Kidney capillary endothelial cell (primary cell): ENCODE measurements at regions not wholly inside any gene's neighbourhood (a gene's known extent, or its start where the extent isn't known, plus 50 kb on each side); places are given as distances from the start of the nearest gene placed in this dataset.

Source experiments
- DNase-seq: peaks from one replicate; pipeline ENCODE4 v3.0.0-alpha.2; 2018; ENCODE audit warnings: low spot score

DNA sequence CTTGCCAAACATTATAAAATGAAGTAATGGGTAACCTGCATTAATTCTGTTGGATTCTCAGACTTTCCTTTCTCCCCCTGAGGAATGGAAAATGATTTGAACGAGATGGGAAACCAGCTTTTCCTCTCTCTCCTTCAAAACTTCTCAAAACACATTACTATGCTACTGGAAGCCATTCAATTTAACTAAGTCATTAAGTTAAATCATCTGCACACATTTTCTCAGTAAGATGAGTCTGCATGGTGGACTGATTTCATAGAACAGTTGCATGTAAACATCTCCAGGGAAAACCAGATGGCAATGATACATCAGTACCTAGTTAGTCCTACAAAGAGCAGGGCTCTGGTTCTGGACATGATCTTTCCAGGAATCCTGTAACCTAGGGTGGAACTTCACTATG lies 59.9 kb downstream of the BMP4 start:
- no peak for DNase-seq

DNA sequence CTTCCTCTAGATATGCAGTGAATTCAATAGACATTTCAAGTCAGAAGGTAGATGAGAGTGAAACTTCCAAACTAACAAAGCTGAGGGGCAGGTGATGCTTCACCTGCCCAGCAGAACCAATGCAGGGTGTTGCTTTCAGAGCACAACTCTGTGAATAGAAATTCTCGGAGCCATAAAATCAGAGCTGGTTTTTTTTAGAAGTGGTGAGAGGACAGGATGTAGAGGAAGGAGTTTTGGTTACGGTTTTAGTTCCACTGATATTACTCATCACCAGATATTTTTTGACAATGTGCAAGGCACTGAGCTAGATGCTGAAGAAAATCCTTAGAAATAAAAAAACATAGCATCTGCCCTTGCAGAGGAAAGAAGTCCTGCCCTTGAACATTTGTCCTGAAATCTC lies 62.2 kb downstream of the BMP4 start:
- no peak for DNase-seq

DNA sequence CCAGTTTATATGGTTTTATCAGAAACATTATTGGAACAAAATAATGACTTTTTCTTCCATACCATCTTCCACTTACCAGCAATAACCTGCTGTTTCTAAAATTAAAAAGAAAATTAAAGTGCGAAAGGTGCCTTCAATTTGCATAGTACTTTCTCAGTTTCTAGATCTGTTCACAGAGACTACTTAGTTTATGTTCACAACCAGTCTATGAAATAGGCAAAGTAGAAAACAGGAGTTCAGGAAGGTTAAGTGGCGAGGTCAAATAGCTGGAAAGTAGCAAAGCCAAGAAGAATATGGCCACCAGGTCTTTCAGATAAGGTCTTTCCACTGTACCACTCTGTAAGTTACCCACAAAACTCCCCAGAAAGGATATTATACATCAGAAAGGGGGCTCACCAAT lies 63.3 kb downstream of the BMP4 start:
- no peak for DNase-seq

- no peak for DNase-seq
Observed at GRCh38 chr14:53890611-53891101, 66.0 kb downstream of the BMP4 start.

GRCh38 chr14:53888535-53889386 lies 67.9 kb downstream of the BMP4 start:
- DNase-seq, result no peak

DNA sequence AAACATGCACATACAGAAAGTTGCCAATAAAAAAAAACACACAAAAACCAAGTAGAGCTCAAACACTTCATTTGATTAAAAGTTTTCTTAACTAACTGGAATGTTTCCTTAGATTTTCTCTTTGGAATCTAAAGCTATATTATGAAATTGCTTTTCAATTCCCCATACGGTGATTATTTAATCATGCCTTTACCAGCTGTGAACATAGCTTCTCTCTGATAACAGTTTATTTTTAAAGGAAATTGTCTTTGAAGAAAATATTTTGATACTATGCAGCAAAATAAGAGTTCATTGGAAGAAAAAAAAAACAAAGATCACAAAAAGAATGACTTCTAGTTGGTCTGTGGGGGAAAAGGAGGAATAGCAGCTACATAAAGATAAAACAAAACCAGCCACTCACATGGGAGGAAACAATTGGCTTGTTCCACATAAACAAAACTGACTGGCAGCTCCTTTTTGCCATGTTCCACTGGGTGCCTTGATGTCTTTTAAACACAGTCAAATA lies 71.4 kb downstream of the BMP4 start:
- DNase-seq, result no peak

DNA sequence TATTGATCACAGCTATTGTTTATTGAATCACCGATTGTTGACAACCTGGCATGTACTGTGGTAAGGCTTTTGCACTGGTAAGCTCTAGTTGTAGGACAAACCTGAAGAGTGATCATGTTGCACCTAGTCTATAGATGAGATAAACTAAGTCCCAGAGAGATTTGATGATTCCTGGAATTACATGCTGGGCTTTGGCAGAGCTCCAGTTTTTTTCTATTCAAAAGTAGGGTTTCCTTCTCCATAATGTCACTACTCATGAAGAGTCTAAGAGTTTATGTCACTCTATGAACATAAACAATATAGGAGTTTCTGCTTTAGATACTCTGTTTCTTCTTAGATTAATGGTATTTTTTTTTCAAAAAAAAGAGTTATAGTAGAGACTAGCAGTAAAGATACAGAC lies 72.0 kb downstream of the BMP4 start:
- no peak for DNase-seq

- DNase-seq, result no peak
Observed at GRCh38 chr14:53883739-53884138, 72.9 kb downstream of the BMP4 start.

- DNase-seq, result no peak
Observed at GRCh38 chr14:53882684-53883083, 73.9 kb downstream of the BMP4 start.

DNA sequence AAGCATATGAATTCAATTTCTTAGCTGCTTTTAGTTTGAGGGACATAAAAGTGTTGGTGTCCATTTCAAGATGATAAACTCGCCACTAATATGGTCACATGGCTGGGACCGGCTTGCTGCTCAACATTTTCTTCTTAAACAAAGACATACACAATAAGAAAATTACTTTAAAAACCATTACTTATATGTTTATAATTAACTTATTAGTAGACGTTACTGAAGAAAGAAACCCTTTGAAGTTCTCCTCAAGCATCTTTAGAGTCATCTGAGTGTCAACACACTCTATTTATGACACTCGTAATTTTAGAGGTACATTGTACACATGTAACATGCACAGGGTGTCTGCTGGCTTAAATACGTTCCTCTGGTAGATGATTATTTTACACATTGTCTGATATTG lies 74.7 kb downstream of the BMP4 start:
- DNase-seq, result no peak

DNA sequence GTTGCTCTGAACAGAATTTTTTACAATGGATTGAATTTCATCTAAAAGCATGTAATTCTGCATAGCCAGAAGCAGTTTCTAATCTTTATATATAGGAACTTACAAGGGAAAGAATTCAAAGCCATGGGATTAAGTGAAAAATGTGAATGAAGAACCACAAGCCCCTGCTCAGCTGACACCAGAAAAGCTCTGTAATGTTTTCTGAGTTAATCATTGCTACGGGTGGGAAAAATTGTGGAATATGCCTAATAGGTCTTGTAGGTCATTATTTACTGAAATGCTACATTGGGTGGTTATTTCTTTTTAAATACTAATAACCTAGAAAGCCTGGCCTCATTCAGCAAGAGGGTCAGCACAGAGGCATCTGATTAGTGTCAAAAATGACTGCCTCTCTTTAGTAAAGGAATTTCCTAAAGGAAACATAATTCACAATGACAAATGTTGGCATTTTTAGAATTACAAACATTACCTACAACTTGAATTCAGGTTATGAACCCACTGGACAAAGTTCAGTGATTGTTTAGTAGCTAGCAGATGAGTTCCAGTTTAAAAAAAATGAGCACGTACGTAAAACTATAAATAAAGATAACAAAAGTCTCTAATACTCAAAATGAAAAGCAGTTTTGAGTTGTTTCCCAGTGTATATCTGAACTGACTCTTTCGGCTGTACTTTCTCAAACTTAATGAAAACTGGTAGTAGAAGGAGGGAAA lies 75.3 kb downstream of the BMP4 start:
- DNase-seq, result peak; percentile 5

DNA sequence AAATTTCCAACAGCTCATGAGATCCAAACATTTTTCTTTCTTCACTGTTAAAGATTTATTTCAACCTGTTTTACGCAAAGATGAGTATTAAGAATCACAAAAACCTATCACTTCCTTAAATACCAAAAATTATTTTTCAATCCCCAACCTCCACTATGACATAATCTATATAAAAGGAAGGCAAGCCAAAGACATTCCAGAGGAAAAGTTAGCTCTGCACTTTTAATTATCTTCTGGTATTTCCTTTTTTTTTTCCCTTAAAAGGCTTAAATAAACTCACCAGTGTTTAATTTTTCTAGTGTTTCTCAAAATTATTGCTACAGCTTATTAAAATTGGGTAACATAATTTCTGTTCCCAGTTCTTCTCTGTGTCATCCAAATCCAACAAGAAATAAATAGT lies 75.9 kb downstream of the BMP4 start:
- DNase-seq, result no peak

DNA sequence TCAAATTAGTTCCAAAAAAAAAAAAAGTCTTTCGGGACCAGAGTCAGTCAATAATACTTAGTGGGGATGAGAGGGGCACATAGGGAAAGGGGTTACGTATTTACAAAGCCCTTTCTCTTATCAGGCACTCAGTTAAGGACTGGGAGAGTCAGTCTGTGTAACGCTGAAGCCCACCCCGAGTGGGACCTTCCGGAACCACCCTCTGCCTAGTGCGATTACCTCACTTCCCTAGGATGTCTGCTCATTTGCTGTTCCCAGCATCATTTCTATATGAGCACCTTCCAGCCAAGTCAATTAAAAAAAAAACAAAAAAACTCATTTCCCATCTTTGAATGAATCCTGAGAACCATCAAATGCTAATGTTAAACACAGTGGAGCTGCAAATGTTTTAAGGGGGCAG lies 76.9 kb downstream of the BMP4 start:
- DNase-seq, result no peak

- DNase-seq, result no peak
Observed at GRCh38 chr14:53879022-53879686, 77.5 kb downstream of the BMP4 start.

- no peak for DNase-seq
Observed at GRCh38 chr14:53875324-53875897, 81.2 kb downstream of the BMP4 start.

DNA sequence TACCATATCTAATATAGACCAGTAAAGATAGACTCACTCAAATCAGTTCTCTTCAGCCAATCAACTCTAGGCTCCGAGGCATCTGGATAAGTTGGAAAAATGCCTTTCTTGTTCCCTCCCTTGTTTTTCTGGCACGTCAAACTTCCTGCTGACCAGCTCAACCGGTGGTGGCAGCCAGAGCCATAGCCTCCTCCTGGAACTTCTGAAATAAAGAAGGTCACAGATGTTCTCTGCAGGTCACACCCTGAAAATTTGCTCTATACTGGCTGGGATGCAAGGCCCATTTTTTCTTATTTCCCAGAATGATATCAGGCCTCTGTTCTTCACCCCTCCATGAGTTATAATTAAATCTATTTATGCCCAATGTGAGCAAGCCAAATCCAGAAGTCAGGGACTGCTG lies 81.9 kb downstream of the BMP4 start:
- DNase-seq, result no peak

GRCh38 chr14:53872681-53873089 lies 83.9 kb downstream of the BMP4 start:
- DNase-seq, result no peak

GRCh38 chr14:53871951-53872350 lies 84.7 kb downstream of the BMP4 start:
- no peak for DNase-seq

GRCh38 chr14:53871011-53871410 lies 85.6 kb downstream of the BMP4 start:
- no peak for DNase-seq

DNA sequence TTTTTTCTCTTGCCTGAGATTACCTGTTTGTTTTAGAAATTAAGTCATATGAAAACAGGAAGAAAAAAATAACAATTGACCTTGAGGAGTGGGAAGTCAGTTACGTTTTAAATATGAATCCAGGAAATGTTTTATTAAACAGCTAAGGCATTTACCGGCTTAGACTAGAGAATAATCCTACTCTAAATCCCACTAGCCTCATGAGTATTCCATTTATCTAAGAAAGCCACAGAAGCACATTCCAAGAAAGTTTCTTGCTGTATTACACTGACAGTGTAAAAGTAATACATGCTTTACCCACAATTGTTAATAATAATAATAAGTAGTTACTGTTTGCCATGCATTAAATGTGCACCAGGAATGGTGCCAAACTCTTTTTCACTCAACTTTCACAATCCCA lies 90.9 kb downstream of the BMP4 start:
- DNase-seq, result no peak

DNA sequence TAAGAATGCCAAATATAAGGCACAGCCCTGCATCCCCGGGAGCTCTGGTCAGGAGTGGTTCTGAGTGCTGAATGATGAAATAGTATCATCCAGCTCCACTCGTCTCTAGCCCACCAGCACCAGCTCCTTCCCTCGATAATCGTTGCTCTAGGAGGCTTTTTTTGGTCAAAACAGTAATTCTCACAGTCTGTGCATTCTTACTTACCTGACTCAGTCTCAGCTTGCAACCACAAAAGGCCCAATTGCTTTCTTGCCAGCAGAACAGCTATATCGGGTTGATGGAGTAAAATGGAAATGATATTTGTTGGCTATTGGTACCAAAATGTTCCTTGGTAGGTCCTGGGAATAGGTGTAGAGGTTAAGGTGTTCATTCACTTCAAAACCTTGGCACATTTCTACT lies 94.8 kb downstream of the BMP4 start:
- DNase-seq, result no peak

GRCh38 chr14:53858345-53858684 lies 98.3 kb downstream of the BMP4 start:
- no peak for DNase-seq
